Brain microvascular endothelial cell (primary cell): ENCODE measurements at regions not wholly inside any gene's neighbourhood (a gene's known extent, or its start where the extent isn't known, plus 50 kb on each side); places are given as distances from the start of the nearest gene placed in this dataset.

Source experiments
- DNase-seq: peaks from one replicate; pipeline ENCODE4 v3.0.0-alpha.2; 2020
- H3K27ac ChIP-seq: fragments of 250-450 bp; sonication (Bioruptor Pico); 2 replicates; pipeline ENCODE4 v1.5.1; 2020; ENCODE audit warnings: mild to moderate bottlenecking, moderate library complexity
- H3K27me3 ChIP-seq: fragments of 250-450 bp; sonication (Bioruptor Pico); replicated peaks from 2 replicates; pipeline ENCODE4 v1.5.1; 2020; ENCODE audit warnings: mild to moderate bottlenecking
- H3K36me3 ChIP-seq: fragments of 250-450 bp; sonication (Bioruptor Pico); replicated peaks from 2 replicates; pipeline ENCODE4 v1.5.1; 2020; ENCODE audit warnings: mild to moderate bottlenecking
- H3K4me3 ChIP-seq: 2 replicates; pipeline ENCODE4 v1.5.1; 2011; ENCODE audit warnings: low read depth, mild to moderate bottlenecking, control low read depth, low read length, moderate library complexity
- in situ Hi-C: cut with HindIII; loops from 2 replicates; pipeline ENCODE4 v1.10.0; 2017; ENCODE audit warnings: low sequenced_read_pairs, low pct_ligation_motif_present
- TF ChIP-seq, protein P1 (sequence below): IDR thresholded peaks from 2 replicates; pipeline ENCODE4 v1.5.1; 2011; ENCODE audit warnings: low read depth, mild to moderate bottlenecking, moderate library complexity, low read length, control low read depth, inconsistent platforms; ENCODE audit errors: missing control alignments

DNA sequence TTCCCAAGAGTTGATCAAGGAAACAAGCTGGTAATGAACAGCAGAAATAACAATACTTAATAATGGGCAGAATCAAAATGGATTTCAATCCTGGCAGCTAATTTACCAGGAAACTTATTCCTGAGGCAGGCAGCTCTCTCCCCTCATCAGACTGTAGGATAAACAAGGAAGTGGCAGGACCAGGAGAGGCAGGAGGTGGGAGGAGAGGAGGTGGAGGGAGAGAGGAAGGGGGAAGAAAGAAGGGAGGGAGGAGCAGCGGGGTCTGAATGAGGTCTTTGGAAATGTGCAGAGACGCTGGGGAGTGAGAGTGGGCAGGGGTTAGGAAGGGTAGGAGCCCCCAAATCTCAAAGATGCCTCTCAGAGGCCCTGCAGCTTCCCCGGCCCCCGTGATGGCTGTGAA is 231.5 kb downstream of the BCOR start:
- no peaks in the 10 kb centered on the region for H3K27me3 ChIP-seq
- TF ChIP-seq, protein P1, sequence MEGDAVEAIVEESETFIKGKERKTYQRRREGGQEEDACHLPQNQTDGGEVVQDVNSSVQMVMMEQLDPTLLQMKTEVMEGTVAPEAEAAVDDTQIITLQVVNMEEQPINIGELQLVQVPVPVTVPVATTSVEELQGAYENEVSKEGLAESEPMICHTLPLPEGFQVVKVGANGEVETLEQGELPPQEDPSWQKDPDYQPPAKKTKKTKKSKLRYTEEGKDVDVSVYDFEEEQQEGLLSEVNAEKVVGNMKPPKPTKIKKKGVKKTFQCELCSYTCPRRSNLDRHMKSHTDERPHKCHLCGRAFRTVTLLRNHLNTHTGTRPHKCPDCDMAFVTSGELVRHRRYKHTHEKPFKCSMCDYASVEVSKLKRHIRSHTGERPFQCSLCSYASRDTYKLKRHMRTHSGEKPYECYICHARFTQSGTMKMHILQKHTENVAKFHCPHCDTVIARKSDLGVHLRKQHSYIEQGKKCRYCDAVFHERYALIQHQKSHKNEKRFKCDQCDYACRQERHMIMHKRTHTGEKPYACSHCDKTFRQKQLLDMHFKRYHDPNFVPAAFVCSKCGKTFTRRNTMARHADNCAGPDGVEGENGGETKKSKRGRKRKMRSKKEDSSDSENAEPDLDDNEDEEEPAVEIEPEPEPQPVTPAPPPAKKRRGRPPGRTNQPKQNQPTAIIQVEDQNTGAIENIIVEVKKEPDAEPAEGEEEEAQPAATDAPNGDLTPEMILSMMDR, result no peak
- no peak for DNase-seq
- no peak overlapping the region for H3K4me3 ChIP-seq
- no peaks in the 10 kb centered on the region for H3K36me3 ChIP-seq
- no peak overlapping the region for H3K27ac ChIP-seq
- in situ Hi-C loops, result no loop called here

- H3K27ac ChIP-seq, result no peak overlapping the region
- H3K4me3 ChIP-seq, result no peak overlapping the region
- TF ChIP-seq, protein P1, result no peak
- in situ Hi-C loops, result no loop called here
- no peaks in the 10 kb centered on the region for H3K27me3 ChIP-seq
- DNase-seq, result peak; percentile 46
- H3K36me3 ChIP-seq, result no peaks in the 10 kb centered on the region
These were observed 227.7 kb downstream of the BCOR start for GRCh38 chrX:39869846-39870601.

DNA sequence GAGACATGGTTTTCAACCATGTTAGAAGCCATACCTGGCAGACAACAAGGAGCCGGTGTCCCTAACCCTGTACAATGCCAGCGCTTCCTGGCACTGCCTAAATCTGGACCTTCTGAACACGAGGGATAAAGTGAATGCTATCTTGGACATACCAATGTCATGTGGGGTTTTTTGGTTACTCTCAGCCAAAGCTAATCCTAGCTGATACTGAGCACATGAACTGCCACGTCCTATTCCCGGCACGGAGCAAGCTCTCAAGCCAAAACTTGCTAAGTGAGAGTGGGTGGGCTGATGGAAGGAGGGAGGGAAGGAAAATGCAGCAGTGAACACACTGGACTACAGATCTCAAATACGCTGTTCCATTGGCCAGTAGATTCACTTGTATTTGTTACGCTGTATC is 226.1 kb downstream of the BCOR start:
- H3K27me3 ChIP-seq, result no peaks in the 10 kb centered on the region
- no peak for DNase-seq
- TF ChIP-seq, protein P1, result no peak
- H3K36me3 ChIP-seq, result no peaks in the 10 kb centered on the region
- no peak overlapping the region for H3K27ac ChIP-seq
- in situ Hi-C loops, result no loop called here
- H3K4me3 ChIP-seq, result no peak overlapping the region

DNA sequence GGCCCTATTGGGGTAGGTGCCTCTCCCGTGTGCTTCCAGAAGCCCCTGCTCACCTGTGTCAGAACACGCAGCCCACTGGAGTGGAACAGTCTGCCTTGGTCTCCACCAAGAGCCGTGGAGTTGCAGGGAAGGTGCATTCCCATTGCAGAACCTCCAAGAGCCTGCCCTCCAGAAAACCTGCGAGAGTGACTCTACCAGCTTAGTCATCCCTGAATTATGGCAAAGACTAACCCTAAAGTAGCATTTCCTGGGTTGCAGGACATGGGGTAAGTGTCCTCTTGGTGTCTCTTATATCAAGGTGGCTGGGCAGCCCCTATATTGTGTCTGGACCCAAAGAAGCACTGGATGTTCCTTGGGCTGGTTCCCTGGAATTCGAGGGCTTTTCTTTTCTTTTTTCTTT is 224.6 kb downstream of the BCOR start:
- Histone ChIP-seq H3K4me3 (no peak overlapping the region), H3K36me3 (no peaks in the 10 kb centered on the region), H3K27ac (no peak overlapping the region), H3K27me3 (no peaks in the 10 kb centered on the region)
- no peak for DNase-seq
- TF ChIP-seq, protein P1, result no peak
- in situ Hi-C loops, result no loop called here

DNA sequence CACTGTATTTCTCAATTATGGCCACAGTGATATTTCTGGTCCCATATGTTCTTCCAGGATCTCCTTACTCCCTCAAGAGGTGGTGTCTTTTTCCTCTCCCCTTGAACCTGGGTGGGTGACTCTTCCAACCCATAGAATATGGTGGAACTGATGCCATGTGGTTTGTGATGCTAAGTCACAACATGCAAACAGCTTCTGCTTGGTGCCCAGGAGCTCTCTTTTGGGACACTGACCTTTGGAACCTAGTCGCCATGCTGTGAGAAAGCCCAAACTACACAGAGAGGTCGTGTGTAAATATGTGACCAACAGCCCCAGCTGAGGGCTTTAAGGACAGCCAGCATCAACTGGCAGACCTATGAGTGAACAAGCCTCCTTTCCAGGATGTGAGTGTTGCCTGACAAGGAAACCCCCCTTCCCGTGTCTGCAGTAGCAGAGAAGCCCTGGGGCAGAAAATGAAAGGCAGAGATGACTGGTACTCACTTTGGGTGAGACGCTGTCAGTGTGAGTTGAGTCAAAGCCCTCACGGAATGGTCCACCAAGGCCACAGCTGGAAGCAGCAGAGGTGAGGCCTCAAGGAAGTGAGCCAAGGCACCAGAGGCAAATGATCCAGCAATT is 223.4 kb downstream of the BCOR start:
- DNase-seq, result no peak
- in situ Hi-C loops, result no loop called here
- H3K4me3 ChIP-seq, result no peak overlapping the region
- H3K36me3 ChIP-seq, result no peaks in the 10 kb centered on the region
- TF ChIP-seq, protein P1, result no peak
- H3K27me3 ChIP-seq, result no peaks in the 10 kb centered on the region
- H3K27ac ChIP-seq, result no peak overlapping the region
